ENCODE measurements at regions not wholly inside any gene's neighbourhood (a gene's known extent, or its start where the extent isn't known, plus 50 kb on each side); places are given as distances from the start of the nearest gene placed in this dataset.

- no peak overlapping the region for H3K27ac ChIP-seq
- TF ChIP-seq ZFX (IDR thresholded peaks at IDR 0.05) (no peak), CTCF (conservative IDR thresholded peaks at IDR 0.05) (no peak)
Measured at GRCh38 chr1:114335273-114335672, 175.7 kb downstream of the TRIM33 start.

- TF ChIP-seq ZFX (IDR thresholded peaks at IDR 0.05) (no peak), CTCF (conservative IDR thresholded peaks at IDR 0.05) (no peak)
- no peak overlapping the region for H3K27ac ChIP-seq
Measured at GRCh38 chr1:114334297-114334696, 176.7 kb downstream of the TRIM33 start.

- no peak overlapping the region for H3K27ac ChIP-seq
- TF ChIP-seq ZFX (IDR thresholded peaks at IDR 0.05) = no peak
Measured at GRCh38 chr1:114333690-114334089, 177.3 kb downstream of the TRIM33 start.

GRCh38 chr1:114331936-114332335, 178.3 kb upstream of the SYT6 start:
- H3K27ac ChIP-seq = no peak overlapping the region
- no peak for TF ChIP-seq ZFX (IDR thresholded peaks at IDR 0.05)
- TF ChIP-seq CTCF (conservative IDR thresholded peaks at IDR 0.05) = no peak

- no peak for TF ChIP-seq CTCF (conservative IDR thresholded peaks at IDR 0.05)
- no peak for TF ChIP-seq ZFX (IDR thresholded peaks at IDR 0.05)
- H3K27ac ChIP-seq = no peak overlapping the region
Measured at GRCh38 chr1:114330451-114330983, 176.8 kb upstream of the SYT6 start.

- TF ChIP-seq CTCF (conservative IDR thresholded peaks at IDR 0.05) (no peak), ZFX (IDR thresholded peaks at IDR 0.05) (no peak)
Measured at GRCh38 chr1:114328361-114328904, 174.8 kb upstream of the SYT6 start.

GRCh38 chr1:114324662-114324965, 170.9 kb upstream of the SYT6 start:
- no peak for TF ChIP-seq CTCF (conservative IDR thresholded peaks at IDR 0.05)
- no peak for TF ChIP-seq ZFX (IDR thresholded peaks at IDR 0.05)
- no peak overlapping the region for H3K27ac ChIP-seq

More at GRCh38 chr1:114328361-114328904, 174.8 kb upstream of the SYT6 start:
- no peak overlapping the region for H3K27ac ChIP-seq

GRCh38 chr1:114323959-114324661, 170.4 kb upstream of the SYT6 start:
- TF ChIP-seq ZFX (IDR thresholded peaks at IDR 0.05) = no peak
- no peak for TF ChIP-seq CTCF (conservative IDR thresholded peaks at IDR 0.05)
- no peak overlapping the region for H3K27ac ChIP-seq

Data from C4-2B (cell line).